Neural progenitor cell (in vitro differentiated cells): ENCODE measurements at regions not wholly inside any gene's neighbourhood (a gene's known extent, or its start where the extent isn't known, plus 50 kb on each side); places are given as distances from the start of the nearest gene placed in this dataset.

Source experiments
- CTCF ChIP-seq: fragments of 200-600 bp; sonication (generic); IDR thresholded peaks from 2 replicates; pipeline ENCODE4 v1.5.1; 2017; ENCODE audit warnings: antibody characterized with exemption, mild to moderate bottlenecking
- EZH2 ChIP-seq: fragments of 200-600 bp; sonication (generic); IDR thresholded peaks from 2 replicates; pipeline ENCODE4 v1.6.1; 2017; ENCODE audit warnings: antibody characterized with exemption, mild to moderate bottlenecking, moderate library complexity
- EZH2phosphoT487 ChIP-seq: fragments of 200-600 bp; sonication (generic); IDR thresholded peaks from 2 replicates; pipeline ENCODE4 v1.6.1; 2017; ENCODE audit warnings: antibody characterized with exemption

GRCh38 chr2:101538076-101538475 lies 63.2 kb upstream of the RFX8 start:
- TF ChIP-seq CTCF, result no peak
- no peak for TF ChIP-seq EZH2
- TF ChIP-seq EZH2phosphoT487, result no peak
